ENCODE measurements at regions not wholly inside any gene's neighbourhood (a gene's known extent, or its start where the extent isn't known, plus 50 kb on each side); places are given as distances from the start of the nearest gene placed in this dataset.

DNA sequence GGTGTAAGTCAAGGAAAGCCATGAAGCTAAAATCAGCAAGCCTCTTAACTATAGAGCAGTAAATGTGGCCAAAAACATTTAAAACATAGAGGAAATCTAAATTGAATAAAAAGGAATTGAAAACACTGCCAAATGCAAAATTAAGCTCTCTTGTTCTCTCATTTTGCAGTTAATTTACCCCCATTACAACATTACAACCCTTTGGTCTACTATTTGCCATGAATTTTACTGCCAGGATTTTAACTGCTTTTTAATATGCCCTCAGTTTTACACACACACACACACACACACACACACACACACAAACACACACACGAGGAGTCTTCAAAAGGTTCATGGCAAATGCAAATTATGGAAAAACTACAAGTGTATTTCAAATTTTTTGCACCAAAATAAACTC, 91.4 kb upstream of the ACO1 start:
- H4K8ac ChIP-seq (ENCODE audit: low read depth in 2 of 2, low read length in 2 of 2) = no peak overlapping the region
- DNase-seq = no peak
- H4K20me1 ChIP-seq (ENCODE audit: insufficient read depth, low read length) = no peaks in the 10 kb centered on the region
- intact Hi-C loops (cut with micrococcal nuclease) = no loop called here
- H4K91ac ChIP-seq (ENCODE audit: insufficient read depth, low read depth, low read length) = no peak overlapping the region
- TF ChIP-seq, protein P1, sequence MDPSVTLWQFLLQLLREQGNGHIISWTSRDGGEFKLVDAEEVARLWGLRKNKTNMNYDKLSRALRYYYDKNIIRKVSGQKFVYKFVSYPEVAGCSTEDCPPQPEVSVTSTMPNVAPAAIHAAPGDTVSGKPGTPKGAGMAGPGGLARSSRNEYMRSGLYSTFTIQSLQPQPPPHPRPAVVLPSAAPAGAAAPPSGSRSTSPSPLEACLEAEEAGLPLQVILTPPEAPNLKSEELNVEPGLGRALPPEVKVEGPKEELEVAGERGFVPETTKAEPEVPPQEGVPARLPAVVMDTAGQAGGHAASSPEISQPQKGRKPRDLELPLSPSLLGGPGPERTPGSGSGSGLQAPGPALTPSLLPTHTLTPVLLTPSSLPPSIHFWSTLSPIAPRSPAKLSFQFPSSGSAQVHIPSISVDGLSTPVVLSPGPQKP (IDR thresholded peaks at IDR 0.05; ENCODE audit: borderline replicate concordance, low read depth, low read length) = no peak
- no peak for TF ChIP-seq RCOR1 (IDR thresholded peaks at IDR 0.05; ENCODE audit: insufficient replicate concordance, low read length)
- no peak for TF ChIP-seq MAZ (IDR thresholded peaks at IDR 0.05; ENCODE audit: borderline replicate concordance, low read depth, low read length)
- TF ChIP-seq POLR2A (IDR thresholded peaks at IDR 0.05; ENCODE audit: low read depth, low read length) = no peak
- TF ChIP-seq MAFK (IDR thresholded peaks at IDR 0.05; ENCODE audit: low read depth, low read length) = no peak
- TF ChIP-seq CEBPB (IDR thresholded peaks at IDR 0.05; ENCODE audit: low read depth, low read length) = no peak
- no peak for TF ChIP-seq SMC3 (IDR thresholded peaks at IDR 0.05; ENCODE audit: low read depth, low read length)
- TF ChIP-seq BHLHE40 (IDR thresholded peaks at IDR 0.05; ENCODE audit: low read depth, low read length) = no peak
- no peak for TF ChIP-seq NFE2L2 (IDR thresholded peaks at IDR 0.05; ENCODE audit: low read depth, low read length)
- no peak for TF ChIP-seq RFX5 (IDR thresholded peaks at IDR 0.05; ENCODE audit: low read depth, low read length)
- TF ChIP-seq RAD21 (IDR thresholded peaks at IDR 0.05; ENCODE audit: low read length) = no peak
- TF ChIP-seq, protein P2, sequence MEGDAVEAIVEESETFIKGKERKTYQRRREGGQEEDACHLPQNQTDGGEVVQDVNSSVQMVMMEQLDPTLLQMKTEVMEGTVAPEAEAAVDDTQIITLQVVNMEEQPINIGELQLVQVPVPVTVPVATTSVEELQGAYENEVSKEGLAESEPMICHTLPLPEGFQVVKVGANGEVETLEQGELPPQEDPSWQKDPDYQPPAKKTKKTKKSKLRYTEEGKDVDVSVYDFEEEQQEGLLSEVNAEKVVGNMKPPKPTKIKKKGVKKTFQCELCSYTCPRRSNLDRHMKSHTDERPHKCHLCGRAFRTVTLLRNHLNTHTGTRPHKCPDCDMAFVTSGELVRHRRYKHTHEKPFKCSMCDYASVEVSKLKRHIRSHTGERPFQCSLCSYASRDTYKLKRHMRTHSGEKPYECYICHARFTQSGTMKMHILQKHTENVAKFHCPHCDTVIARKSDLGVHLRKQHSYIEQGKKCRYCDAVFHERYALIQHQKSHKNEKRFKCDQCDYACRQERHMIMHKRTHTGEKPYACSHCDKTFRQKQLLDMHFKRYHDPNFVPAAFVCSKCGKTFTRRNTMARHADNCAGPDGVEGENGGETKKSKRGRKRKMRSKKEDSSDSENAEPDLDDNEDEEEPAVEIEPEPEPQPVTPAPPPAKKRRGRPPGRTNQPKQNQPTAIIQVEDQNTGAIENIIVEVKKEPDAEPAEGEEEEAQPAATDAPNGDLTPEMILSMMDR (conservative IDR thresholded peaks at IDR 0.05; ENCODE audit: low read depth, low read length) = no peak
- no peak for TF ChIP-seq FOS (IDR thresholded peaks at IDR 0.05; ENCODE audit: low read depth, low read length)
- TF ChIP-seq, protein P3, sequence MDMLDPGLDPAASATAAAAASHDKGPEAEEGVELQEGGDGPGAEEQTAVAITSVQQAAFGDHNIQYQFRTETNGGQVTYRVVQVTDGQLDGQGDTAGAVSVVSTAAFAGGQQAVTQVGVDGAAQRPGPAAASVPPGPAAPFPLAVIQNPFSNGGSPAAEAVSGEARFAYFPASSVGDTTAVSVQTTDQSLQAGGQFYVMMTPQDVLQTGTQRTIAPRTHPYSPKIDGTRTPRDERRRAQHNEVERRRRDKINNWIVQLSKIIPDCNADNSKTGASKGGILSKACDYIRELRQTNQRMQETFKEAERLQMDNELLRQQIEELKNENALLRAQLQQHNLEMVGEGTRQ (IDR thresholded peaks at IDR 0.05; ENCODE audit: low read depth, low read length) = no peak
- TF ChIP-seq CHD1 (IDR thresholded peaks at IDR 0.05; ENCODE audit: low read depth, low read length) = no peak
- TF ChIP-seq MXI1 (IDR thresholded peaks at IDR 0.05; ENCODE audit: borderline replicate concordance, low read depth, low read length) = no peak
- no peak overlapping the region for H3K4ac ChIP-seq (ENCODE audit: low read depth, low read length)
- in situ Hi-C loops (cut with MboI; ENCODE audit: low sequenced_read_pairs) = no loop called here
- H3K23ac ChIP-seq (ENCODE audit: low read depth, low read length) = no peak overlapping the region
- no peak overlapping the region for H2BK20ac ChIP-seq (ENCODE audit: low read depth, low read length)
- H3K9me1 ChIP-seq (ENCODE audit: insufficient read depth, low read length) = no peaks in the 10 kb centered on the region
- ChIA-PET POLR2A (ENCODE audit: unreplicated experiment) (no interaction called here), CTCF (no interaction called here)
- H2BK15ac ChIP-seq (ENCODE audit: low read depth, low read length) = no peak overlapping the region
- H2AK5ac ChIP-seq (ENCODE audit: low read depth, low read length) = no peak overlapping the region
- H3K4me1 ChIP-seq (ENCODE audit: control insufficient read depth, insufficient read depth, low read length) = no peaks in the 10 kb centered on the region
- no peak overlapping the region for H3K4me3 ChIP-seq (ENCODE audit: insufficient read depth, low read depth, low read length)
- H4K5ac ChIP-seq (ENCODE audit: low read depth, low read length) = no peak overlapping the region
- ATAC-seq (ENCODE audit: low read depth) = no peak
- no peaks in the 10 kb centered on the region for H3K79me1 ChIP-seq (ENCODE audit: low read depth in 1 of 2, low read length in 2 of 2)
- H3K14ac ChIP-seq (replicated peaks; ENCODE audit: low read depth, low read length) = no peak overlapping the region
- H3K27ac ChIP-seq (ENCODE audit: insufficient read depth, low read length) = no peak overlapping the region
- H2BK5ac ChIP-seq (ENCODE audit: low read depth, low read length, poor library complexity, severe bottlenecking) = no peak overlapping the region
- H3K56ac ChIP-seq (ENCODE audit: extremely low read depth, insufficient read depth, low read length) = no peak overlapping the region
- dilution Hi-C loops (cut with HindIII; ENCODE audit: low sequenced_read_pairs, unreplicated experiment) = no loop called here
- no peaks in the 10 kb centered on the region for H3K27me3 ChIP-seq (ENCODE audit: control insufficient read depth, insufficient read depth, low read length)
- no CpG with 5 or more reads among the region's 1 CpG for WGBS, 2 experiments (ENCODE audit: extremely low coverage in 2 of 2, insufficient read length in 1 of 2)
- no peaks in the 10 kb centered on the region for H3K36me3 ChIP-seq (ENCODE audit: control insufficient read depth, insufficient read depth, low read length)
- no TSS peak for BruUV-seq (replicated peaks)
- H3K18ac ChIP-seq (ENCODE audit: low read depth, low read length) = no peak overlapping the region
- no peak overlapping the region for H2AK9ac ChIP-seq (replicated peaks; ENCODE audit: low read depth, low read length, poor library complexity)
- H3K9me3 ChIP-seq (ENCODE audit: control insufficient read depth, insufficient read depth, low read length) = no peaks in the 10 kb centered on the region
- no peak overlapping the region for H2AFZ ChIP-seq (replicated peaks; ENCODE audit: low read length, poor library complexity)
- H3K9ac ChIP-seq (ENCODE audit: low read depth, low read length) = no peak overlapping the region
- H2BK120ac ChIP-seq (ENCODE audit: low read depth, low read length) = no peak overlapping the region
- no peak overlapping the region for H3K4me2 ChIP-seq (ENCODE audit: low read depth, low read length)
